Gastroesophageal sphincter (tissue), 3 donors: ENCODE measurements at regions not wholly inside any gene's neighbourhood (a gene's known extent, or its start where the extent isn't known, plus 50 kb on each side); places are given as distances from the start of the nearest gene placed in this dataset.

Source experiments
- CTCF ChIP-seq, 4 experiments: fragments of 200-600 bp in 2 of 4; fragments of 450-650 bp in 2 of 4; sonication (generic) in 1 of 4; IDR thresholded peaks; one replicate each; pipeline ENCODE4 v1.5.1; 2017 to 2019; ENCODE audit warnings: antibody characterized with exemption in 4 of 4, mild to moderate bottlenecking in 2 of 4, moderate library complexity in 2 of 4
- POLR2A ChIP-seq, 2 donors: fragments of 450-650 bp; IDR thresholded peaks; one replicate each; pipeline ENCODE4 v1.6.1; 2017; ENCODE audit warnings: antibody characterized with exemption in 2 of 2, mild to moderate bottlenecking in 2 of 2, moderate library complexity in 1 of 2

- TF ChIP-seq POLR2A (IDR thresholded peaks at IDR 0.05) (no peak), CTCF (IDR thresholded peaks at IDR 0.05) (no peak)
Observed at GRCh38 chr6:8858854-8859331, 423.5 kb upstream of the SLC35B3 start.
